A673 (cell line): ENCODE measurements at regions not wholly inside any gene's neighbourhood (a gene's known extent, or its start where the extent isn't known, plus 50 kb on each side); places are given as distances from the start of the nearest gene placed in this dataset.

Source experiments
- CTCF ChIP-seq: fragments of 300-800, 200-600 bp; sonication (generic); conservative IDR thresholded peaks from 2 replicates; pipeline ENCODE4 v1.5.1; 2017; ENCODE audit warnings: low read depth, mild to moderate bottlenecking, antibody characterized with exemption, low read length, moderate library complexity, mixed read lengths
- EZH2 ChIP-seq: fragments of 200-600 bp; sonication (generic); IDR thresholded peaks from 2 replicates; pipeline ENCODE4 v1.6.1; 2017; ENCODE audit warnings: borderline replicate concordance, low read depth, mild to moderate bottlenecking, mixed read lengths, antibody characterized with exemption, low read length; ENCODE audit not compliant: poor library complexity, severe bottlenecking

- TF ChIP-seq CTCF (no peak), EZH2 (no peak)
These were observed 1691.7 kb upstream of the PCDH20 start for GRCh38 chr13:63107179-63107943.
